SW 1271 (cell line): ENCODE measurements at regions not wholly inside any gene's neighbourhood (a gene's known extent, or its start where the extent isn't known, plus 50 kb on each side); places are given as distances from the start of the nearest gene placed in this dataset.

Experiments used
- DNase-seq, 2 experiments: peaks; one replicate each; lab custom pipeline; 2025; lab: John Stamatoyannopoulos, UW

GRCh38 chr13:55245005-55245644 is 1895.6 kb upstream of the PRR20A start:
- DNase-seq, result no peak

- no peak for DNase-seq
Measured at GRCh38 chr13:55255236-55255635, 1885.5 kb upstream of the PRR20A start.

- DNase-seq, result no peak
Measured at GRCh38 chr13:55263045-55263444, 1877.7 kb upstream of the PRR20A start.

GRCh38 chr13:55266644-55267043 is 1874.1 kb upstream of the PRR20A start:
- no peak for DNase-seq

GRCh38 chr13:55298201-55298600 is 1842.5 kb upstream of the PRR20A start:
- DNase-seq, result no peak

GRCh38 chr13:55302568-55302967 is 1838.2 kb upstream of the PRR20A start:
- DNase-seq, result no peak

- DNase-seq, result no peak
Measured at GRCh38 chr13:55307909-55308308, 1832.8 kb upstream of the PRR20A start.

GRCh38 chr13:55341891-55342290 is 1798.8 kb upstream of the PRR20A start:
- DNase-seq, result no peak

GRCh38 chr13:55345224-55345623 is 1795.5 kb upstream of the PRR20A start:
- no peak for DNase-seq

- no peak for DNase-seq
Measured at GRCh38 chr13:55347528-55347927, 1793.2 kb upstream of the PRR20A start.

- no peak for DNase-seq
Measured at GRCh38 chr13:55359067-55359466, 1781.7 kb upstream of the PRR20A start.

GRCh38 chr13:55361141-55361540 is 1779.6 kb upstream of the PRR20A start:
- DNase-seq, result no peak

GRCh38 chr13:55366676-55367075 is 1774.0 kb upstream of the PRR20A start:
- no peak for DNase-seq

- no peak for DNase-seq
Measured at GRCh38 chr13:55394470-55394869, 1746.2 kb upstream of the PRR20A start.

- DNase-seq, result no peak
Measured at GRCh38 chr13:55402870-55403269, 1737.8 kb upstream of the PRR20A start.

GRCh38 chr13:55403887-55404487 is 1736.7 kb upstream of the PRR20A start:
- no peak for DNase-seq

- DNase-seq, result no peak
Measured at GRCh38 chr13:55410398-55411330, 1730.1 kb upstream of the PRR20A start.

GRCh38 chr13:55418095-55418494 is 1722.6 kb upstream of the PRR20A start:
- DNase-seq, result no peak

- peak in 1 of 2 experiments; percentile 1 for DNase-seq
Measured at GRCh38 chr13:55432814-55433213, 1707.9 kb upstream of the PRR20A start.

GRCh38 chr13:55437162-55437561 is 1703.6 kb upstream of the PRR20A start:
- DNase-seq, result no peak

GRCh38 chr13:55439450-55439849 is 1701.3 kb upstream of the PRR20A start:
- no peak for DNase-seq

- DNase-seq, result no peak
Measured at GRCh38 chr13:55440465-55441085, 1700.1 kb upstream of the PRR20A start.
